Natural killer cell (primary cell): ENCODE measurements at regions not wholly inside any gene's neighbourhood (a gene's known extent, or its start where the extent isn't known, plus 50 kb on each side); places are given as distances from the start of the nearest gene placed in this dataset.

Source experiments
- ATAC-seq, 3 donors: fragments of 150-1000 bp in 2 of 3; fragments of 200-7000 bp in 1 of 3; cut with Tn5 transposase; 1 replicate in 1 of 3; 2 replicates in 2 of 3; pipeline ENCODE4 v1.10.0; 2021; ENCODE audit warnings: mild to moderate bottlenecking in 2 of 3, moderate library complexity in 2 of 3
- DNase-seq, 2 donors: peaks; one replicate each; pipeline versions ENCODE4 v3.0.0 to v3.0.0-alpha.2; 2013 to 2021; ENCODE audit warnings: mixed read lengths in 1 of 2
- H3K27ac ChIP-seq: one replicate; pipeline ENCODE4 v1.5.1; 2013; ENCODE audit warnings: mild to moderate bottlenecking, low read length
- H3K27me3 ChIP-seq: one replicate; pipeline ENCODE4 v1.6.1; 2013; ENCODE audit warnings: low read length; ENCODE audit not compliant: control insufficient read depth, insufficient read depth
- H3K36me3 ChIP-seq: one replicate; pipeline ENCODE4 v1.6.1; 2013; ENCODE audit warnings: low read length; ENCODE audit not compliant: control insufficient read depth, insufficient read depth
- H3K4me1 ChIP-seq: one replicate; pipeline ENCODE4 v1.6.1; 2013; ENCODE audit warnings: low read length; ENCODE audit not compliant: control insufficient read depth, insufficient read depth
- H3K4me3 ChIP-seq: one replicate; pipeline ENCODE4 v1.5.1; 2013; ENCODE audit warnings: low read length
- H3K9me3 ChIP-seq: one replicate; pipeline ENCODE4 v1.6.1; 2013; ENCODE audit warnings: low read length; ENCODE audit not compliant: control insufficient read depth, insufficient read depth
- H3K27ac Mint-ChIP-seq, 2 donors: one replicate each; pipeline ENCODE4 v1.8.0; 2022; ENCODE audit warnings: mild to moderate bottlenecking in 2 of 2, mixed read lengths in 2 of 2, moderate library complexity in 1 of 2
- H3K27me3 Mint-ChIP-seq, 2 donors: one replicate each; pipeline ENCODE4 v1.8.0; 2022; ENCODE audit warnings: low read depth in 2 of 2, mixed read lengths in 2 of 2
- H3K36me3 Mint-ChIP-seq: one replicate; pipeline ENCODE4 v1.8.0; 2022; ENCODE audit warnings: mixed read lengths
- H3K4me1 Mint-ChIP-seq, 2 donors: one replicate each; pipeline ENCODE4 v1.8.0; 2022; ENCODE audit warnings: mixed read lengths in 2 of 2
- H3K4me3 Mint-ChIP-seq: one replicate; pipeline ENCODE4 v1.8.0; 2022; ENCODE audit warnings: mild to moderate bottlenecking, moderate library complexity, mixed read lengths
- H3K9me3 Mint-ChIP-seq, 2 donors: one replicate each; pipeline ENCODE4 v1.8.0; 2022; ENCODE audit warnings: mixed read lengths in 2 of 2
- WGBS: methylation state at CpG from one replicate; pipeline ENCODE4 v1.1.7; 2013; ENCODE audit warnings: missing lambda C conversion rate; ENCODE audit not compliant: insufficient coverage; 5-methylcytosine and 5-hydroxymethylcytosine counted together
- intact Hi-C: fragments of 100-400 bp; cut with micrococcal nuclease; formaldehyde crosslinking; loops from one replicate; pipeline ENCODE4 v1.14.2; 2022
- TF ChIP-seq, protein P1 (sequence below): fragments of 200-600 bp; IDR thresholded peaks from one replicate; pipeline ENCODE4 v1.8.0; 2022; ENCODE audit warnings: antibody characterized with exemption

GRCh38 chr2:59353306-59353921 is 1112.3 kb upstream of the FANCL start:
- Histone ChIP-seq H3K27ac (no peak overlapping the region), H3K4me3 (no peak overlapping the region), H3K9me3 (no peaks in the 10 kb centered on the region), H3K36me3 (no peaks in the 10 kb centered on the region), H3K27me3 (no peaks in the 10 kb centered on the region), H3K4me1 (no peaks in the 10 kb centered on the region)
- H3K27ac Mint-ChIP-seq = no peak overlapping the region
- WGBS = 95% methylated on average over 5 of the region's 5 CpGs
- H3K4me1 Mint-ChIP-seq = no peaks in the 10 kb centered on the region
- TF ChIP-seq, protein P1, sequence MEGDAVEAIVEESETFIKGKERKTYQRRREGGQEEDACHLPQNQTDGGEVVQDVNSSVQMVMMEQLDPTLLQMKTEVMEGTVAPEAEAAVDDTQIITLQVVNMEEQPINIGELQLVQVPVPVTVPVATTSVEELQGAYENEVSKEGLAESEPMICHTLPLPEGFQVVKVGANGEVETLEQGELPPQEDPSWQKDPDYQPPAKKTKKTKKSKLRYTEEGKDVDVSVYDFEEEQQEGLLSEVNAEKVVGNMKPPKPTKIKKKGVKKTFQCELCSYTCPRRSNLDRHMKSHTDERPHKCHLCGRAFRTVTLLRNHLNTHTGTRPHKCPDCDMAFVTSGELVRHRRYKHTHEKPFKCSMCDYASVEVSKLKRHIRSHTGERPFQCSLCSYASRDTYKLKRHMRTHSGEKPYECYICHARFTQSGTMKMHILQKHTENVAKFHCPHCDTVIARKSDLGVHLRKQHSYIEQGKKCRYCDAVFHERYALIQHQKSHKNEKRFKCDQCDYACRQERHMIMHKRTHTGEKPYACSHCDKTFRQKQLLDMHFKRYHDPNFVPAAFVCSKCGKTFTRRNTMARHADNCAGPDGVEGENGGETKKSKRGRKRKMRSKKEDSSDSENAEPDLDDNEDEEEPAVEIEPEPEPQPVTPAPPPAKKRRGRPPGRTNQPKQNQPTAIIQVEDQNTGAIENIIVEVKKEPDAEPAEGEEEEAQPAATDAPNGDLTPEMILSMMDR = no peak
- peaks cover 0 to 12% of the 10 kb centered on the region in 2 donors for H3K9me3 Mint-ChIP-seq
- DNase-seq (no peak), ATAC-seq (no peak)
- intact Hi-C loops = no loop called here
- H3K36me3 Mint-ChIP-seq = no peaks in the 10 kb centered on the region
- H3K27me3 Mint-ChIP-seq = no peaks in the 10 kb centered on the region
- no peak overlapping the region for H3K4me3 Mint-ChIP-seq

GRCh38 chr2:59342166-59342565 is 1101.0 kb upstream of the FANCL start:
- Histone ChIP-seq H3K9me3 (no peaks in the 10 kb centered on the region), H3K4me1 (no peaks in the 10 kb centered on the region), H3K27ac (no peak overlapping the region), H3K27me3 (no peaks in the 10 kb centered on the region), H3K4me3 (no peak overlapping the region), H3K36me3 (no peaks in the 10 kb centered on the region)
- ATAC-seq = no peak
- WGBS = 71% methylated on average over 1 of the region's 1 CpG
- H3K4me1 Mint-ChIP-seq = no peaks in the 10 kb centered on the region
- intact Hi-C loops = no loop called here
- no peak overlapping the region for H3K27ac Mint-ChIP-seq
- peaks cover 2 to 8% of the 10 kb centered on the region in 2 donors for H3K9me3 Mint-ChIP-seq
- H3K36me3 Mint-ChIP-seq = no peaks in the 10 kb centered on the region
- H3K27me3 Mint-ChIP-seq = no peaks in the 10 kb centered on the region
- TF ChIP-seq, protein P1 = no peak
- no peak overlapping the region for H3K4me3 Mint-ChIP-seq
- DNase-seq = no peak

DNA sequence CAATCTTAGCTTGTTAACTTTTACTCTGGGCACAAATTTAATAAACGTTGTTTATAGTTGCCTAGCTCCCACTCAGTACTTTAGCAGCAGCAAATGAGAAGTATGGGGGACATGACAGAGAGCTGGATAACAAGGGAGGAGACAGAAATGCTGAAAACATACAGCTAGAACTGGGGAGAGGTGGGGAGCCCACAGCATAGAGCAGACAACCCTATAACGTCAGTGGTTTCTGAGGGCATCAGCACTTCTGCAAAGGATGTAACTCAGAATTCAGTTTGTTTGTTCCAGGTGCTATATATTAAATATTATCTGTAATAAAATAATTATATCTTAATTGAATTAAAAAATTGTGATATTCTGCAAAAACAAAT is 1098.7 kb upstream of the FANCL start:
- no peaks in the 10 kb centered on the region for H3K27me3 Mint-ChIP-seq

More for the DNA sequence above, 1098.7 kb upstream of the FANCL start:
- ATAC-seq (no peak), DNase-seq (no peak)
- WGBS = 54% methylated on average over 2 of the region's 2 CpGs
- Mint-ChIP-seq H3K4me1 (no peaks in the 10 kb centered on the region), H3K4me3 (no peak overlapping the region), H3K36me3 (no peaks in the 10 kb centered on the region), H3K27ac (no peak overlapping the region), H3K9me3 (peaks cover 2 to 10% of the 10 kb centered on the region in 2 donors)
- H3K27me3 ChIP-seq = no peaks in the 10 kb centered on the region
- no peak overlapping the region for H3K4me3 ChIP-seq
- no peaks in the 10 kb centered on the region for H3K4me1 ChIP-seq
- no peak overlapping the region for H3K27ac ChIP-seq
- TF ChIP-seq, protein P1 = no peak
- H3K36me3 ChIP-seq = no peaks in the 10 kb centered on the region
- no peaks in the 10 kb centered on the region for H3K9me3 ChIP-seq
- intact Hi-C loops = no loop called here
